GM21360 (cell line): ENCODE measurements at regions not wholly inside any gene's neighbourhood (a gene's known extent, or its start where the extent isn't known, plus 50 kb on each side); places are given as distances from the start of the nearest gene placed in this dataset.

Experiments
- ATAC-seq: cut with Tn5 transposase; IDR thresholded peaks from one replicate; pipeline ENCODE4 v1.9.1; 2021; ENCODE audit warnings: mild to moderate bottlenecking, moderate library complexity; ENCODE audit not compliant: unreplicated experiment

DNA sequence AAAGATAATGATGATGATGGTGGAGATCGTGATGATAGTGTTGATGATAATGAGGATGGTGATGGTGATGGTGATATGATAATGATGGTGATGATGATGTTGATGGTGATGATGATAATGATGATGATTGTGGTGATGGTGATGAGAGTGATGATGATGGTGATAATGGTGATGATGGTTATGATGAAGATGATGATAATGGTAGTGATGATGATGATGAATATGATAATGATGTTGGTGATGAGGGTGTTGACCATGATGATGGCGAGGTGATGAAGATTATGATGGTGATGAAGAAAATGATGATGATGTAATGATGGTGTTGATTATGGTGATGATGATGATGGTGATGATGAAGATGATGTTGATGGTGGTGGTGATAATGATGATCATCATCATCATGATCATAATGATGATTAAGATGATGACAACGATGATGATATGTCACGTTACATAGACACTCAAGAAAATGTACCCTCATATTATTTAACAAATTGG is 1106.4 kb downstream of the NLGN4X start:
- ATAC-seq, result no peak

DNA sequence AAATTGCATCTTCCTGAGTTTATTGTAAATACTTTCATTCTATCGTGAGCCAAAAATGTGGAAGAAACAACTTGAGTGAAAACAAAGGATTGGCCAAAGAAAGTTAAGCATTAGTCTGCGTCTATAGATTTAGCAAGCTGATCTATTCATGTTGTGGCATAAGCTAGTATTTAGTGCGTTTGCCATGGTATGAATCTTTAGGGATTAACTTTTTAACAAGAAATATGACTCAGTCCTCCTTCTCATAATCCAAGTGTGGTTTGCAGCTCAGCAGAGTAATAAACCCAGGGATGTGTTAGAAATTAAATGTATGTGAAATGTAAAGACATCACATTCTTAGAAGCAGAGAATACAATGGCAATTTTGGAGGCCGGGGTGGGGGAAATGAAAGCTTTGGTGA is 1110.9 kb downstream of the NLGN4X start:
- no peak for ATAC-seq

DNA sequence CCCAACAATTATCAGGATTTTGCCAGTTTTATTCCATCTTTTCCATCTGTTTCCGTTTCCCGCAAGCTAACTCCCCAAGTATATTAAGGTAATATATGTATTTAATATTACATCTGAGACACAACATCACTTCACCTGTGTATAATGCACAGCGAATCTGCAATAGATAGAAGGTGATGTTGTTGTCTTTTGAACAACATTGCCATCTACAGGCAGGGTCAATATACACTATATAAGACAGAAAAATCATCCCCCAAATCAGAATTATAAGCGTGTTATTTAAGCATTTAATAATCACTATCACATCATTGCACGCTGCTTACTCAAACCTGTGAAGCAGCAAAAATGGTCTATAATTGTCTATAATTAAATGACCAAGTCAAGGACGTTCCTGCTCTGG is 1115.5 kb downstream of the NLGN4X start:
- ATAC-seq, result no peak

DNA sequence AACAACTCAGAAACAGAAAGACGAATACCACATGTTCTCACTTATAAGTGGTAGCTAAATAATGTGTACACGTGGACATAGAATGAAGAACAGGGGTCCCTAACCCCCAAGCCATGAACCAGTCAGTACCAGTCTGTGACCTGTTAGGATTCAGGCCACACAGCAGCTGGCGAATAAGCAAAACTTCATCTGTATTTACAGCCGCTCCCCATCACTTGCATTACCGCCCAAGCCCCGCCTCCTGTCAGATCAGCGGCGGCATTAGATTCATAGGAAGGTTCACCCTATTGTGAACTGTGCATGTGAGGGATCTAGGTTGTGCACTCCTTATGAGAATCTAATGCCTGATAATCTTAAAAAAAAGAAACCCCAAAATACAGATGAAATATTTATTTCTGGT is 1128.7 kb downstream of the NLGN4X start:
- no peak for ATAC-seq

DNA sequence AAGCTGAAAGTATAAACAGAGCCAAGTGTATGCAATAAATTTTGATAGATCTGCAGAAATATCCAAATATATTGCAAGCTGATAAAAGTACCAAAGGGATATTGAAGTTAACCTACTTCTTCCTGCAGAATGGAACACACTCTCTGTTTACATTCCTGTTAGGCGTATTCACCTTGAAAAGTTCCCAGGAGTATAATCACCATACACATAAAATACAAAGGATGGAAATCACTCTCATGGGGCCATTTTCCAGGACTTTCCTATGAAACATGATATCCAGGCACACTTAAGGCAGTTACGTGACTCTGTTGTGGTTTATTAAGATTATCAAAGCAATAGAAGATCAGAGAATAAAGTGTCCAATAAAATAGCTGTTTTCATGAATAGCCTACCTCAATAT is 1142.3 kb downstream of the NLGN4X start:
- no peak for ATAC-seq

DNA sequence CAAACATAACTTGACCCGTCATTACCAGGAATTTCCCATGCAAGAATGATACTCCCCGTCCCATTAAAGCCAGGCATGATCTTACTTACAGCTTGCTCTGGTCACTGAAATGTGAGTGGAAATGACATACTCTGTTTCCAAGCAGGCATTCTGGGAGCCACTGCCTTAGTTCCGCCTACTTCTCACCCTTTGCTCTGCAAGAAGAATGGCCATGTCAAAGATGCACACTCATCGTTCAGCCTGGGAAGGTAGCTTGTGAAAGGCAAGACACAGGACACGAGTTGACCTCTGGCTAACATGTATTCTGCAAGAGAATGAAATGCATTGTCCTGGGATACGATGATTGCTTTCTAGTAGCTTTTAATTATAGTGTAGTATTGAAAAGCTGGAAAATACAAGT is 1144.4 kb downstream of the NLGN4X start:
- no peak for ATAC-seq

DNA sequence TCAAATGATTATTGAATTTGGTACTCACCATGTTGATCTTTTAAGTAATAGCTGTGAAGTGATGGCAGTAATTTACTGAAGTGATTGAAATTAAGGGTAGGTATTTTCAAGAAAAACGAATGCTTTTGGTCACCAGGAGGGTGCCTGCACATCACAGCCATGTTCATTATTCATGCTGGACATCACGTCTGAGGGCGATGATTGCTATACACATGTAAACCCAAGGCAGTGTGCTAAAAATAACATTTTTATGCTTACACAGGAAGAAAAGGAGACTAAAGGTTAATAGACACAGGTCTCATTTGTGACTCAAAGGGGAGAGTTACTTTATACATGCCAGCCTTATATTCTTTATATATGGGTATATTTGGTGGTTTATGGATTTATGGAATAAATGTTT is 1146.0 kb downstream of the NLGN4X start:
- ATAC-seq, result no peak

DNA sequence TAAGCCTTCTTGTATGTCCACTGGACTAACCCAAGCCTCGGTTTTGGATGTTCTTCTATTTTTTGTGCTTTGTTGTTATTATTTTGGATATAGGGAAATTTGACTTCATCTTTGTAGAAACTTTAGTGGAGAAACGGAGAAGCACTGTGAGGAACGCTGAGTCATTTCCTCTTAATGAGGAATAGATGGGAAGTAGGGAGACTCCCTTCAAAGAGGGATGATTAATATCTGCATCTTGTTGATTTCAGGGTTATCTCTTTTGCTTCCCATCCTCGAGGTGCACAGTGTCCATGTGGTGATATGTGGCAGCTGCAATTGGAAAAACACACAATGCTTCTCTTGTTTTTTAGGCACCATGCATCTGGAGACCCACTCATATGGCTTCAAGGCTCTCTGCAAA is 1147.9 kb downstream of the NLGN4X start:
- no peak for ATAC-seq

DNA sequence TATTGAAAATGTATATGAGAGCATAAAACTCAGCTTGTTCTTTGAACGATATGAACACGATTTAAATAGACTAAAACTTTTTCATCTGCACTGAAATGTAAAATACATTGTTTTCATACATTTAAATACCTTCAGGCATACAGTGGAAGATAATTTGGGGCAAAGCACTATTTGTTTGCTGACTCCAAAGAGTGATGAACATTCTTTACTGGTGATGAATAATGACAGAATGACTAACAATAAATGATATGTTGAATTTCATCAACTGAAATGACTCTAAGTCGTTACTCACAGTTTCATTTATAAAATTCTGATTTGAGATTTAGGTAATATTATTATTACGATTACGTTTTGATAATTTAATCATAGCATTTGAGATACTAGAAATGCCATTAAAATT is 1160.1 kb downstream of the NLGN4X start:
- no peak for ATAC-seq

DNA sequence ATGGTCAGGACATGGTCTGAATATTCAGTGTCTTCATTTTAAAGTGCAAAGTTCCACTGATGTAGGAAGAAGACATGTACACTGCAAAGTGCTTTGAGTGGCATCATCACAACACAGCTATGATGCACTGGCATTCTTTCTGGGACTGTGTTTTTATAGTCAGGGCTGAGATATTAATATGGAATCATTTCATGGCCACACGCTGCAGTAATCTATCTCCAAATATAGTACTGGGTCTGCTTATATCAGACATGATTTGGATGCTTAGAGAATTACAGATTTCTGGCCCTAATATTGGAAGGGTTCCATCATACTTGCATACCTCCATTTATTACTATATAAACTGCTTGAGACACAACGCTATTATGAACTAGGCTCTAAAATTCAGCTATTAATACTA is 1170.9 kb downstream of the NLGN4X start:
- ATAC-seq, result no peak

DNA sequence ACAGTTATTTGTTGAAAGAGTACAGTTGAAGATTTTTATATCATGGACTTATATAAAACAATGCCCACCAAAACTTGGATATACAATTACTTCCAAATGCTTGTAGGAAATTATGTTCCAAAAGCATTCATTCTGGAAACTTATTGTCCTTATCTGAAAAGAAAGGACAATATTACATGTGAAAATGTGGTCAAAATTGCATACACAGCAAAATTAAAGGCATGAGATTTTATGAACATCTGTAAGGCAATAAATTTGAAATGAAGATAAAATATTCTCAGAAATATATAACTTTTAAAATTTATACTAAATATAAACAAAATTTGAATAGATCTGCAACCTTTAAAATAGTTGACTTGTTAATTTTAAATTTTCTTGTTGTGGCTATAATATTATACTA is 1173.8 kb downstream of the NLGN4X start:
- ATAC-seq, result no peak

DNA sequence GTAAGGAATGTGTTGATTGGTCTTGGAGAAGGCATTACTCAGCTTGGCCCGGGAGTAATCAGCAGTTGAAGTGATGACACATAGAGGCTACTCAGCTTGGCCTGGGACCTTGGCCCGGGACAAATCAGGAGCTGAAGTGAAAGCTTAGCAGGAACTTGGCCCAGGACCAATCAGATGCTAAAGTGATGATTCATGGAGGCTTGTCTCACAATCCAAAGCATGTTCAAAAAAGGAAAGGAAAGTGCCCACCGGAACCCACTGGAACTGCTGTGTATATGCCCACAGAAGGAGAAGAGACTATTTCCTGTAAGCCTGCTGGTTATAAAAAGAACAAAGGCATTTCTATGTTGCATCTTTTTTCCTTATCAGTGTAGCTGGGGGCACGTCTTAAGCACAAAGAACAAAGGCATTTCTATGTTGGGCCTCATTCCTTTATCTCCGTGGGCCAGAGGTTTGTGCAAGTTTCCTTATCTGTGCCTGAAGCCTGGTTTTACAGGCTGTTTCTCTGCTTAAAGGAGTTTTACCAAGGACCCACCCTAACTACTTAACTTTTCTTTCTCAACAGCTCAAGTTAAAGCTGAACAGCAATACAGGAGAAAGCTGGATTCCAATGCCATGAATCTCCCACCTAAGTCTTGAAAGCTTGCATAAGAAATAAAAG is 1176.7 kb downstream of the NLGN4X start:
- no peak for ATAC-seq

DNA sequence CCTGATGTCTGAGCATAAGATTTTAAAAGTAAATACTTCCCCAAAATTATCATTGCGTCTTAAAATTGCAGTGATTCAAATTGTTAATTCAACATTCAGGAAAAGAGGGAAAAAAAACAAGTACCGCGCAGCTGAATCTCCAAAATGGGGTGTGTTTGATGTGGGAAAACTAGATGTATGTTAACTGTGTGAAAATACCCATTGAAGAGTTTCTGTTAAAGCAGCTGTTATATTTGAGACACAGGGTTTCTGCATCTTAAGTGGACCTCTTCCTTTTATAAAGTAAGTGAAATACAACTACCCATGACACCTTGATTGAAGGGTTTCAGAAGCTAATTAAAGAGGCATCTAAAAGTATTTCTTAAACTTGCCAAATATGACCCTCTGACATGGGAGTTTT is 1186.1 kb downstream of the NLGN4X start:
- no peak for ATAC-seq

DNA sequence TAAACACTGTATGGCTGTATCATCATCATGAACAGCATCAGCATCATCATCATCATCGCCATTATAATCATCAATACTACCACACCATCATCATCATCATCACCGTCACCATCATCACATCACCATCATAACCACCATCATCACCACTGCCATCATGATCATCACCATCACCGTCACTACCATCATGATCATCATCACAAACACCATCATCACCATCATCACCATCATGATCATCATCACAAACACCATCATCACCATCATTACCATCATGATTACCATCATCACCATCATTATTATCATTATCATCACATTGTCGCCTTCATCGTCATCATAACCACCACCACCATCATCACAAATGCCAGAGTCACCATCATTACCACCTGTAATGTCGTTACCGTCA is 1196.9 kb downstream of the NLGN4X start:
- ATAC-seq, result no peak

DNA sequence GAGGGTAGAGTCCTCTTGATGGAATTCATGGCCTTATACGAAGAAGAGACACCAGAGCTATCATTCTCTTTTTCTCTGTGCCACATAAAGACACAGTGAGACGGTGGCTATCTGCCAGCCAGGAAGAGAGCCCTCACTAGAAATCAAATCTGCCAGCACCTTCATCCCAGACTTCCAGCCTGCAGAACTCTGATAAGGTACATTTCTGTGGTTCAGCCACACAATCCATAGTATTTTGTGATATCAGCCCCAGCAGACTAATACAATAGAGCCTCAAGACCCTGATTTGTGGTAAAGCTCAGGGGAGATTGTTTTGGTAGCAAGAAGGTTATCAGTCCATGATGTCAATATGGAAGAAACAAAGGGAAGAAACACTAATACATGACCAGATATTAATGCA is 1213.2 kb downstream of the NLGN4X start:
- no peak for ATAC-seq

DNA sequence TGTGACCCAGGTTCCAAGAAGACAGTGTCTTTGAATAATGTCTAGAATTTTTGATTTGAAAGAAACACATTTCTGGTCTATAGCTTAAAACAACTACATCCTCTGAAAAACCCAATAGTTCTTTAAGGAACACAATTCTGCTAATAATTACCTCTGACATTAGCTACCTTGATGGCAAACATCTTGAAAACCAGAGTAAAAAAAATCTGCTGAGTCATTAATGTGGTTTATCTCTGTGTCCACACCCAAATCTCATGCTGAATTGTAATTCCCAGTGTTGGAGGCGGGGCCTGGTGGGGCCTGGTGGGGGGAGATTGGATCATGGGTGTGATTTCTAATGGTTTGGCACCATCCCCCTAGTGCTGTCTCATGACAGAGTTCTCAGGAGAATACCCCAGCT is 1233.8 kb downstream of the NLGN4X start:
- no peak for ATAC-seq

DNA sequence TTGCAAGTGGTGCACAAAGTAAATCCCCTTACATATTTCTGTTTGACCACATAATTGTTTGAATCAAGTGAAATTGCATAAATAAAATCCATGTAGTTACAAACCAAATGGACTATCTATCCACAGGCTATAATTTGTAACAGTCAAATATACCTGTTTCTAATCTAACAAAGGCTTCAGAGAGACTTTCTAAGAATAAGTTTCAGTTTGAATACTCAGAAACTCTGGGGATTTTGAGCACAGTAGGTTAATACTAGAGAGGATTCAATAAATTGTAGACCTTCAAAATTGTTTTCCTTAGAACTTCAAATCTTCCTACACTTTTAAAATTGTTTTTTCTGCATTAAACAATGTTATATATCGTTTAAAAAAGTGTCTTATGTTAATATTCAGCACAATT is 1250.1 kb downstream of the NLGN4X start:
- ATAC-seq, result no peak

DNA sequence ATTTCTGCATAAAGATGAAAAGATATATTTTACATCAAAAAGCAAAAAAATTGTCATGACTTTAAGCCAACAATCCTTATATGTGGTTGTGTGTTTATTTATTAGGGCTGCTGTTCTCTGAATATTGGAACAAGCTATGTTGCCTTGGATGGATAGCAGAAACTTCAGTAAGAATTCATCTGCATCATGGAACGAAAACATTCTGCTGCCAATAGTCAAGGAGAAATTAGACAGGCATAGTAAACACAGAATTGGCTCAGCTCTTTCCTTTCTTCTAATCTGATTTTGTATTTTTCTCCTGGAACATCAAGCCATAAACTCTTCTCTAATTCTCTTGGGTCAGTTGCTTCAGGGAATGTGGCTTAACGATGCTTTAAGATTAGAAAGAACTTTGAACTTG is 1257.0 kb downstream of the NLGN4X start:
- no peak for ATAC-seq

DNA sequence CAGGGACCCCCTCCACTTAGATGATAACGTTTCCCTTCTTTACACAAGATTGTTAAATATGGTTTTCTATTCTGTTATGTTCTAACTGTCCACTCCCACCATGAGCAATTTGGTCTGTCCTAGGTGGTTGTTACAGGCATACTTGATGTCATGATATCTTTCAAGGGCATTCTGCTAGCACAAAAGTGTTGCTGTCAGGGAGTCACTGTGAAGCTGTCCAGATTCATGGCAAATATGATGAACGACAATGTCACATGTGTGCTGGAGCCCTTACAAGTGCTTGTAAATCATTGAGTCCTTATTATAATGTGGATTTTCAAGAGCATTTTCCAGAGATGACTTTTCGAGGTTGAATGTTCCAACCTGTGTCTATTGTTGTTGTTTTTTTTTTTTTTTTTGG is 1250.7 kb upstream of the PRKX start:
- ATAC-seq, result no peak

DNA sequence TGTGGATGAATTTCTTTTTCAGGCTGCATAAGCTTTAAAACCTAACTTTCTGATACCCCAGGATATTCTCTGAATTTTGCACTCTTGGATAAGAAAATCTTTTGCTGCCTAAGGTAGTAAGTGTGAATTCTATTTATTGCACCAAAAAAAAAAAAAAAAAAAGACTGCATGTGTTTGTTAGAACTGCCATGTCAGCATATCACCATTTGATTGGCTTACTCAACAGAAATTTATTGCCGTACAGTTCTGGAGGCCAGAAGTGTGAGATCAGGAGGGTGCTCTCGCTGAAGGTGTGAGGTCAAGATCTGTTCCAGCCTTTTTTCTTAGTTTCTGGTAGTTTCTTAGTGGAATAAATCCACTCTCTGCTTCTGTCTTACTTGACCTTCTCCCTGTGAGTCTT is 1250.0 kb upstream of the PRKX start:
- ATAC-seq, result no peak

DNA sequence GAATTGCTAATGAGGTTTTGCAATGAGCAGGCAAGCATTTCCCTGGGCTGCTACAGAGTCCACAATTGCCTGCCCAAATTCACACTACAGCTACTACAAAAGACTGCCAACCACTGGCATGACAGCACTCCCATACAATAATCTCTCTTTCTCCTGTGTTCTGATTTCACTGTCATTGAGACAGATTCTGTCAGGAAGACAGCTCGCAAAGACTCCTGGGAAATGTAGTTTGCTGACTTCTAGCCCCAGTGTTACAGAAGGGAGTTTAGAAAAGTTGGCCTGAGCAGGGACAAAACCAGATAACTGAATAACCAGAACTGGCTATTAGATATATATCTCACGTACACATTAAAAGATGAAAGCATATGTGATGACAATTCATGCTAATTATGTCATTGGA is 1231.3 kb upstream of the PRKX start:
- ATAC-seq, result no peak

DNA sequence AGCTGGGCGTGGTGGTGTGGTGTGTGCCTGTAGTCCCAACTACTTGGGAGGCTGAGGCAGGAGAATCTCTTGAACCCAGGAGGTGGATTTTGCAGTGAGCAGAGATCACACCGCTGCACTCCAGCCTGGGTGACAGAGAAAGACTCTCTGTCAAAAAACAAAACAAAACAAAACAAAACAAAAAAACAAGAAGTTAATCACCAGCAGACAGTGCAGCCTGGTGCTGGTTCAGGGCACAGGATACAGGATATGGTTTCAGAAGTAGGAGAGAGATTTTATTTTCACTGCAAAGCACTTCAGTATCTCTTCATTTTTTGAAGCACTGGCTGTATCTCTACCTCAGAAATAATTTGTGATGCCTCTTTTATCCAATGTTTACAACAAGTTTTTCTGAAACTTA is 1222.9 kb upstream of the PRKX start:
- no peak for ATAC-seq

DNA sequence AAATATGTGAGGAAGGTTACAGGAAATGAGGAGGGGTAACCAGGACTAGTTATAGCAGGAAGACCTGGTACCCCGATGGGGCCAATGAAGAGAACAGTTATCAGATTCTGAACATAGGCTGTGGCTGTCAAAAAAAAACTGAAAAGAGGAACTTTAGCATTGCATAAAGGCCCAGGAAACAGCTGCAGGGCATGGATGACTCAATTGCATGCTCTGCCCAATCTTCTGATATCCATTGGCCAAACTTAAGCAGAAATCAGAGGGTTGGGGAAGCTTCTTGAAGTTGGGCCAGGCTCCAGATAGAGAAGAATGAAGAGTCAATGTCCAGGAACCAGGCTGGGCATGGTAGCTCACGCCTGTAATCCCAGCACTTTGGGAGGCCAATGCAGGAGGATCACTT is 1222.4 kb upstream of the PRKX start:
- no peak for ATAC-seq
